Liver (tissue), 9 donors: ENCODE measurements at regions not wholly inside any gene's neighbourhood (a gene's known extent, or its start where the extent isn't known, plus 50 kb on each side); places are given as distances from the start of the nearest gene placed in this dataset. TPM values are rescaled to one million over a fixed set of nuclear protein-coding genes. Genes with fewer than 3 reads are reported as not detected.

Source experiments
- DNase-seq: peaks from one replicate; pipeline ENCODE4 v3.0.0-alpha.2; 2017; ENCODE audit warnings: low spot score
- H3K27ac ChIP-seq, 2 donors: one replicate each; pipeline ENCODE4 v1.7.0; 2013; ENCODE audit warnings: inconsistent platforms in 2 of 2, low read length in 2 of 2, control low read depth in 1 of 2, low read depth in 1 of 2, mild to moderate bottlenecking in 1 of 2
- H3K27me3 ChIP-seq, 4 donors: one replicate each; pipeline versions ENCODE4 v1.6.1 to v1.7.0; 2013; ENCODE audit warnings: low read length in 3 of 4, inconsistent platforms in 1 of 4, mild to moderate bottlenecking in 1 of 4, moderate library complexity in 1 of 4; ENCODE audit not compliant: control insufficient read depth in 4 of 4, insufficient read depth in 4 of 4
- H3K36me3 ChIP-seq, 4 donors: one replicate each; pipeline versions ENCODE4 v1.6.1 to v1.7.0; 2013; ENCODE audit warnings: low read length in 3 of 4, mild to moderate bottlenecking in 3 of 4, low read depth in 1 of 4, moderate library complexity in 1 of 4; ENCODE audit not compliant: control insufficient read depth in 4 of 4, insufficient read depth in 3 of 4
- H3K4me1 ChIP-seq, 4 donors: one replicate each; pipeline versions ENCODE4 v1.6.1 to v1.7.0; 2013; ENCODE audit warnings: low read length in 3 of 4, mild to moderate bottlenecking in 3 of 4, moderate library complexity in 1 of 4; ENCODE audit not compliant: control insufficient read depth in 4 of 4, insufficient read depth in 4 of 4
- H3K4me3 ChIP-seq, 3 donors: one replicate each; pipeline versions ENCODE4 v1.6.1 to v1.7.0; 2013; ENCODE audit warnings: low read length in 3 of 3, control low read depth in 1 of 3, low read depth in 1 of 3, mild to moderate bottlenecking in 1 of 3
- H3K9ac ChIP-seq, 2 donors: one replicate each; pipeline ENCODE4 v1.7.0; 2013; ENCODE audit warnings: low read length in 2 of 2, mild to moderate bottlenecking in 2 of 2, moderate library complexity in 2 of 2, control low read depth in 1 of 2, low read depth in 1 of 2
- H3K9me3 ChIP-seq, 4 donors: one replicate each; pipeline versions ENCODE4 v1.6.1 to v1.7.0; 2013; ENCODE audit warnings: low read length in 3 of 4; ENCODE audit not compliant: control insufficient read depth in 4 of 4
- ATF3 ChIP-seq: IDR thresholded peaks from 2 replicates; pipeline ENCODE4 v1.6.1; 2016; ENCODE audit warnings: antibody characterized with exemption
- CTCF ChIP-seq: fragments of 150-350 bp; IDR thresholded peaks from 2 replicates; pipeline ENCODE4 v1.5.1; 2017; ENCODE audit warnings: improper control_type of control experiment, low read depth, low read length; ENCODE audit not compliant: missing input control
- EGR1 ChIP-seq, 2 donors: IDR thresholded peaks; 2 replicates each; pipeline ENCODE4 v1.6.1; 2016 to 2018; ENCODE audit warnings: antibody characterized with exemption in 2 of 2, low read depth in 2 of 2
- FOXA1 ChIP-seq: IDR thresholded peaks from 2 replicates; pipeline ENCODE4 v1.6.1; 2016; ENCODE audit warnings: antibody characterized with exemption
- FOXA2 ChIP-seq: IDR thresholded peaks from 2 replicates; pipeline ENCODE4 v1.6.1; 2016; ENCODE audit warnings: antibody characterized with exemption
- GABPA ChIP-seq, 2 donors: IDR thresholded peaks in 1 of 2; conservative IDR thresholded peaks in 1 of 2; 2 replicates each; pipeline ENCODE4 v1.6.1; 2016; ENCODE audit warnings: antibody characterized with exemption in 2 of 2, mild to moderate bottlenecking in 1 of 2, moderate library complexity in 1 of 2
- HNF4A ChIP-seq, 2 donors: conservative IDR thresholded peaks; 2 replicates each; pipeline ENCODE4 v1.6.1; 2016; ENCODE audit warnings: antibody characterized with exemption in 2 of 2, mild to moderate bottlenecking in 2 of 2
- HNF4G ChIP-seq: IDR thresholded peaks from 2 replicates; pipeline ENCODE4 v1.6.1; 2016; ENCODE audit warnings: antibody characterized with exemption
- JUND ChIP-seq, 2 donors: IDR thresholded peaks; 2 replicates each; pipeline ENCODE4 v1.6.1; 2016; ENCODE audit warnings: antibody characterized with exemption in 2 of 2
- MAX ChIP-seq: IDR thresholded peaks from 2 replicates; pipeline ENCODE4 v1.6.1; 2016; ENCODE audit warnings: antibody characterized with exemption
- NR2F2 ChIP-seq: IDR thresholded peaks from 2 replicates; pipeline ENCODE4 v1.6.1; 2016; ENCODE audit warnings: antibody characterized with exemption
- RAD21 ChIP-seq, 2 donors: IDR thresholded peaks; 2 replicates each; pipeline ENCODE4 v1.6.1; 2016; ENCODE audit warnings: antibody characterized with exemption in 2 of 2, mild to moderate bottlenecking in 2 of 2
- REST ChIP-seq: IDR thresholded peaks from 2 replicates; pipeline ENCODE4 v1.6.1; 2016; ENCODE audit warnings: antibody characterized with exemption, mild to moderate bottlenecking
- RXRA ChIP-seq, 2 donors: IDR thresholded peaks; 2 replicates each; pipeline ENCODE4 v1.6.1; 2017 to 2018; ENCODE audit warnings: antibody characterized with exemption in 2 of 2, mild to moderate bottlenecking in 1 of 2
- SP1 ChIP-seq: IDR thresholded peaks from 2 replicates; pipeline ENCODE4 v1.6.1; 2018; ENCODE audit warnings: antibody characterized with exemption, mild to moderate bottlenecking
- TAF1 ChIP-seq: conservative IDR thresholded peaks from 2 replicates; pipeline ENCODE4 v1.6.1; 2016; ENCODE audit warnings: antibody characterized with exemption, mild to moderate bottlenecking
- YY1 ChIP-seq: IDR thresholded peaks from 2 replicates; pipeline ENCODE4 v1.6.1; 2016; ENCODE audit warnings: antibody characterized with exemption, mild to moderate bottlenecking
- WGBS: extraction: QIAGEN DNeasy Blood & Tissue Kit; methylation state at CpG from one replicate; pipeline ENCODE4 v1.1.7; 2013; 5-methylcytosine and 5-hydroxymethylcytosine counted together
- small RNA-seq: library from RNA; depleted of rRNA; stranded (forward); fragments of <200 nt; gene quantifications from one replicate; pipeline ENCODE3, GENCODE V24; 2014
- TF ChIP-seq, protein P1 (sequence below): IDR thresholded peaks from 2 replicates; pipeline ENCODE4 v1.6.1; 2016; ENCODE audit warnings: antibody characterized with exemption
- donor health status: healthy.
- donor health status: healthy.
- donor health status: healthy.
- donor health status: healthy.
- donor health status: healthy.

DNA sequence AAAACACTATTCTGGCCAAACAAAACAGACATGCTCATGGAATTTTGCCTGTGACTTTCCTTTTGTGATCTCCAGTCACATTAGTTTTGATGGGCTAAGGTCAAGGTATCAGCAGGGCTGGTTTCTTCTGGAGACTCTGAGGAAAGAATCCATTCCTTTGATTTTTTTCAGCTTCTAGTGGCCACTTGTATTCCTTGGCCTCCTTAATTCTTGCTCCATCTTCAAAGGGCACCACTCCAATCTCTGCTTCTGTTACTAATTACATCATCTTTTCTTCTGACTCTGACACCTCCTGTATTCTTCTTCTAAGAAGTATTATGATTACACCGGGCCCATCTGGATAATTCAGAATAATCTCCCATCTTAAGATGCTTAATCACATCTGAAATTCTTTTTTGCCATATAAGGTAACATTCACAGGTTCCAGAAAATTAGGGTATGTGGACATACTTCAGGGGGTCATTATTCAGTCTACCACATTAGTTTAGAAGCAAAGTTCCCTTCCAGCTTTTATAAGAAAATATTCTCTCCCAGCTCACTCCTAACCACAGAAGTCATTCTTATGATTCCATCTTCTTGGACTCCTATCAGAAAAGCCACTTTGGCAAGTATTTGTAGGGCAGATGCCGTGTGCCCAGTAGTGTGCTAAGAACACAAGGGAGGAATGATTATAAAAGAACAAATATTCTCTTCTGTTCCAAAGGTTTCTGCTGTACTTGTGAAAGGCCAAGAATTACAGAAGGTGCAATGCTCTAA, 56.4 kb upstream of the FSHB start:
- peaks cover 0 to 6% (median 1%) of the 10 kb centered on the region in 4 donors for H3K9me3 ChIP-seq
- no peaks in the 10 kb centered on the region for H3K27me3 ChIP-seq
- H3K4me1 ChIP-seq = no peaks in the 10 kb centered on the region
- no peak for DNase-seq
- H3K36me3 ChIP-seq = no peaks in the 10 kb centered on the region
- no peak overlapping the region for H3K4me3 ChIP-seq
- no peak overlapping the region for H3K9ac ChIP-seq
- WGBS = 81% methylated on average over 2 of the region's 2 CpGs
- TF ChIP-seq, protein P1, sequence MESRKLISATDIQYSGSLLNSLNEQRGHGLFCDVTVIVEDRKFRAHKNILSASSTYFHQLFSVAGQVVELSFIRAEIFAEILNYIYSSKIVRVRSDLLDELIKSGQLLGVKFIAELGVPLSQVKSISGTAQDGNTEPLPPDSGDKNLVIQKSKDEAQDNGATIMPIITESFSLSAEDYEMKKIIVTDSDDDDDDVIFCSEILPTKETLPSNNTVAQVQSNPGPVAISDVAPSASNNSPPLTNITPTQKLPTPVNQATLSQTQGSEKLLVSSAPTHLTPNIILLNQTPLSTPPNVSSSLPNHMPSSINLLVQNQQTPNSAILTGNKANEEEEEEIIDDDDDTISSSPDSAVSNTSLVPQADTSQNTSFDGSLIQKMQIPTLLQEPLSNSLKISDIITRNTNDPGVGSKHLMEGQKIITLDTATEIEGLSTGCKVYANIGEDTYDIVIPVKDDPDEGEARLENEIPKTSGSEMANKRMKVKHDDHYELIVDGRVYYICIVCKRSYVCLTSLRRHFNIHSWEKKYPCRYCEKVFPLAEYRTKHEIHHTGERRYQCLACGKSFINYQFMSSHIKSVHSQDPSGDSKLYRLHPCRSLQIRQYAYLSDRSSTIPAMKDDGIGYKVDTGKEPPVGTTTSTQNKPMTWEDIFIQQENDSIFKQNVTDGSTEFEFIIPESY = no peak
- TF ChIP-seq EGR1 (IDR thresholded peaks at IDR 0.05; ENCODE audit: low read depth in 2 of 2) (no peak), MAX (no peak), YY1 (no peak), CTCF (no peak), FOXA2 (no peak), NR2F2 (no peak), REST (no peak), HNF4G (no peak), GABPA (IDR thresholded peaks at IDR 0.05 in 1 of 2, conservative IDR thresholded peaks at IDR 0.05 in 1 of 2) (no peak), ATF3 (no peak), RXRA (IDR thresholded peaks at IDR 0.05) (no peak), SP1 (no peak), TAF1 (no peak), HNF4A (conservative IDR thresholded peaks at IDR 0.05) (no peak), RAD21 (IDR thresholded peaks at IDR 0.05) (no peak), FOXA1 (no peak), JUND (IDR thresholded peaks at IDR 0.05) (no peak)
- H3K27ac ChIP-seq = no peak overlapping the region

Small RNAs in the stretch of these regions (small RNA-seq; reads per million reads assigned to genes)
- gene AL358944.1 = not detected
